ENCODE measurements at regions not wholly inside any gene's neighbourhood (a gene's known extent, or its start where the extent isn't known, plus 50 kb on each side); places are given as distances from the start of the nearest gene placed in this dataset.
"Not testable (repeated sequence)": the region's sequence is repeated elsewhere in the genome, so short reads cannot be mapped to it uniquely, and the experiment has no call there.

DNA sequence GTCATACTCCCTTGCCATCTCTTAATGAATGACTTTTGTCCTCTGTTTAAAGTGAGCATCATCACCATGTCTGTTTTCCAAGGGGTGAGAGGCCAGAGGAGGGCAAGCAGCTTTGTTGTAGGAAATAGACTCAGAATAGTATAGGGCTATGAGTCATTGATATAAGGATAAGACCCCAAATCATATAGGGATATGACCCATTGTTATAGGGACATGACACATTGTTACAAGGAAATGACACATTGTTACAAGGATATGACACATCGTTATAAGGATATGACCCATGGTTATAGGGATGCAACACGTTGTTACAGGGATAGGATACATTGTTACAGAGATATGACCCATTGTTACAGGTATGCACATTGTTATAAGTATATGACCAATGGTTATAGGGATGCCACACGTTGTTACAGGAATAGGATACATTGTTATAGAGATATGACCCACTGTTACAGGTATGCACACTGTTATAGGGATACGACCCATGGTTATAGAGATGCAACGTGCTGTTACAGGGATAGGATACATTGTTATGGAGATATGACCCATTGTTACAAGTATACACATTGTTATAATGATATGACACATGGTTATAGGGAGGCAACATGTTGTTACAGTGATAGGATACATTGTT, 311.1 kb upstream of the ADARB2 start:
- H3K36me3 Mint-ChIP-seq (ENCODE audit: low read depth): no peaks in the 10 kb centered on the region

DNA sequence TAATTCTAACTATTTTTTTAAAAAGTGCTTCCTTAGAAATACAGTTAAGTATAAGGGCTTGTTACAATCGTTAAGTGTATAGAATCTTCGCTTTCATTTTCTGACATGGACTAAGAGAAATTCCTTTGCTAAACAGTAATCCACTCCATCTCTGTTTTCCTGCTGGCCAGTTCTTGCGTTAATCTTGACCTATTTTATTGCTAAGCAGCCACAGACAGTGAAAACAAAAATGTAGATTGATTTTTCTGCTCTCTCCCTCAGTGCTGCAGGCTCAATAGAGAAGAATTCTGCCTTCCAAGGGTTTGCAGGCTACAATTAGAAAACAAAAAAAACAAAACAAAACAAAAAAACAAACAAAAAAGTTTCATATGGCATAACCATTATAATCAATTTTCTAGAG, 310.4 kb upstream of the ADARB2 start:
- ATAC-seq (no peak), DNase-seq (no peak)
- H3K36me3 Mint-ChIP-seq (ENCODE audit: low read depth): no peaks in the 10 kb centered on the region
- H3K4me3 Mint-ChIP-seq: no peak overlapping the region
- no peaks in the 10 kb centered on the region for H3K4me1 Mint-ChIP-seq
- H3K27me3 Mint-ChIP-seq: no peaks in the 10 kb centered on the region
- CTCF ChIA-PET: no interaction called here
- POLR2A ChIA-PET: no interaction called here
- intact Hi-C loops (cut with DNase I, micrococcal nuclease): no loop called here
- H3K27ac Mint-ChIP-seq: no peak overlapping the region
- peaks cover 11% of the 10 kb centered on the region for H3K9me3 Mint-ChIP-seq (ENCODE audit: low read depth)

More for the DNA sequence above, 311.1 kb upstream of the ADARB2 start:
- ATAC-seq (peak; percentile 72), DNase-seq (no peak)
- CTCF ChIA-PET: no interaction called here
- H3K9me3 Mint-ChIP-seq (ENCODE audit: low read depth): peaks cover 11% of the 10 kb centered on the region
- POLR2A ChIA-PET: no interaction called here
- intact Hi-C loops (cut with DNase I, micrococcal nuclease): no loop called here
- H3K4me1 Mint-ChIP-seq: no peaks in the 10 kb centered on the region
- no peak overlapping the region for H3K4me3 Mint-ChIP-seq
- H3K27me3 Mint-ChIP-seq: peaks cover 3% of the 10 kb centered on the region
- H3K27ac Mint-ChIP-seq: no peak overlapping the region

DNA sequence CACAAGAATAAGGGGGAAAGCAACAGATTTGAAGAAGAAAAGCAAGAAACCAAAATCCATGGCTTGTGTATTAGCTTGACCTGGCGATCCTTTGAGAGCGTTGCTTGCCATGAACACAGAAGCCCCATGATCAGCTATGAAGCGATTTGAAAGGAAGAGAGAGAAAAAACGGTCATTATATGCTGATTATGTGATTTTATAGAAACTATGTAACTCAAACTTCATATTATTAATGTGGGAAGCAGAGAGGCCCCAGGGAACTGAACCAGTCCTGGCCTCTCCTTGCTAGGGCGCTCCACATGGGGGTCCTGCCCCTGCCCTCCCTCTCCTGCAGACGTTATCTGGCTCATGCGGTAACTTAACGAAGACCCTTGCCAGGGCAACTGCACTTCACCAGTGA, 306.1 kb upstream of the ADARB2 start:
- ATAC-seq (no peak), DNase-seq (no peak)
- Mint-ChIP-seq H3K27me3 (no peaks in the 10 kb centered on the region), H3K36me3 (ENCODE audit: low read depth) (no peaks in the 10 kb centered on the region), H3K27ac (no peak overlapping the region), H3K4me3 (no peak overlapping the region), H3K9me3 (ENCODE audit: low read depth) (peaks cover 3% of the 10 kb centered on the region), H3K4me1 (no peaks in the 10 kb centered on the region)
- CTCF ChIA-PET: no interaction called here
- intact Hi-C loops (cut with DNase I, micrococcal nuclease): no loop called here
- POLR2A ChIA-PET: no interaction called here

DNA sequence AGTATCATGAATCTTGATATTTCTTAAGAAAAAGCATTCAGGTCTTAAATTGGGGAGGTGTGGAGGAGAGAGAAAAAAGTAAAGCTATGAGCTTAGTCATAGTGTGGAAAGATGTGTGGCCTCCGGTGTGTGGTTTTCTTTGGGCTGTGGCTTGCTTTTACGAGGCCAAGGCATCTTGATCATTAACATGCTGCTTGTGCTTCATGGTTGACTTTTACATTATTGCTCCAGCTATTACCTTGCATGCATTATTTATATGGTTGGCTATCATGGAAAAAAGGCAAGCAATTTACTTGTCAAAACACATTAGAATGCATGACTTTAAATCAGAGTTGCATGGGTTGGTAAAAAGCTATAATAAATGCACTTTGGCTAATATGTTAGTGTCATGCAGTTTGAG, 300.7 kb upstream of the ADARB2 start:
- Mint-ChIP-seq H3K27ac (no peak overlapping the region), H3K27me3 (no peaks in the 10 kb centered on the region), H3K36me3 (ENCODE audit: low read depth) (no peaks in the 10 kb centered on the region), H3K4me3 (no peak overlapping the region), H3K9me3 (ENCODE audit: low read depth) (peaks cover 7% of the 10 kb centered on the region), H3K4me1 (no peaks in the 10 kb centered on the region)
- intact Hi-C loops (cut with DNase I, micrococcal nuclease): no loop called here
- ATAC-seq (no peak), DNase-seq (peak; percentile 19)
- POLR2A ChIA-PET: no interaction called here
- CTCF ChIA-PET: no interaction called here

DNA sequence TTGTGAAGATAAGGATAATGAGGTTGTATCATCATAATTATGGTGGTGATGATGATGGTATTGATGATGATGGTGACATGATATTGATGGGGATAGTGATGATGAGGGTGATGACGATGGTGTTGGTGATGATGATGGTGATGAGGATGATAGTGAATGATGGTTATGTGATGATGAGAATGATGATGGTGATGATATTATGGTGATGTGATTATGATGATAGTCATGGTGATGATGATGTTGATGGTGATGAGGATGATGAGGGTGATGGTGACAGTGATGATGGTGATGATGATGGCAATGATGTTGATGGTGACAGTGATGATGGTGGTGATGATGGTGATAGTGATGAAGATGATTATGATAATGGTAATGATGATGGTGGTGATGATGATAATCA, 299.9 kb upstream of the ADARB2 start:
- DNase-seq (no peak), ATAC-seq (no peak)
- POLR2A ChIA-PET: no interaction called here
- H3K4me1 Mint-ChIP-seq: no peaks in the 10 kb centered on the region
- intact Hi-C loops (cut with DNase I, micrococcal nuclease): no loop called here
- no peaks in the 10 kb centered on the region for H3K27me3 Mint-ChIP-seq
- no peak overlapping the region for H3K4me3 Mint-ChIP-seq
- peaks cover 9% of the 10 kb centered on the region for H3K9me3 Mint-ChIP-seq (ENCODE audit: low read depth)
- H3K36me3 Mint-ChIP-seq (ENCODE audit: low read depth): no peaks in the 10 kb centered on the region
- CTCF ChIA-PET: no interaction called here
- H3K27ac Mint-ChIP-seq: no peak overlapping the region

DNA sequence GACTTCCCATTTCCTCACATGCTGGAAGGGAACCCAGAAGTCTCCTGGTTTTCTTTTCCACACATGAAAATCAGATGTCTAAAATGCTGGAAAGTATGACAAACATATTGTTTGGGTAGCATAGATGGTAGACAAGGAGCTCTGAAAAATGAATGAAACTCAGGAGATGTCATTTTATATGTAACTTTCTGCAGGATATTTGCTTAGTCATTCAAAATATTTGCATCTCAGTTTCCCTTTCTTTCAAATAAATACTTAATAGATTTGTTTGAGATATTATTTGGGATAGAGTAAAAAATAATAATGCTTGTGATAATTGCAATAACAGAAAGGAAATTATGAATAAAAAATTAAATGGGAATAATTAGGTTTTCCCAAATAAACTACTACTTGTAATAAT, 298.9 kb upstream of the ADARB2 start:
- Mint-ChIP-seq H3K36me3 (ENCODE audit: low read depth) (no peaks in the 10 kb centered on the region), H3K27ac (no peak overlapping the region), H3K4me3 (no peak overlapping the region), H3K27me3 (no peaks in the 10 kb centered on the region), H3K9me3 (ENCODE audit: low read depth) (peaks cover 10% of the 10 kb centered on the region), H3K4me1 (no peaks in the 10 kb centered on the region)
- intact Hi-C loops (cut with DNase I, micrococcal nuclease): no loop called here
- DNase-seq: no peak
- ChIA-PET POLR2A (no interaction called here), CTCF (no interaction called here)
- no peak for ATAC-seq

DNA sequence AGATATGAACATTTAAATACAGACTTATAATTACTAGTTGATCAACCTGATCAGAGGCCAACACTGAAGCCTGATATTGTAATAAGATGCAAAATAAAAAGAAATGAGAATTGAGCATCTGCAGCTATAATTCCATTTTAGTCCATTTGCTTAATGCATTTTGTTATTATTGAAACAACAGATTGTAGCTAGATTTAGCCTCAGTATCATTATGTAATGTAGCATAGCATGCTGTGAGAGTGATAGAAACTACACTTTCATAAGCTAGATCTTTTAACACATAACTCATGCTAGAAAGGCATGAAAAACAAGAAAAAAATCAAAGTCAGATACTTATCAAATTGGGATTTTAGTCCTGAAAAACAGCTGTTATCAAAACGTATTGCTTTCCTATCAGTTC, 292.7 kb upstream of the ADARB2 start:
- no peak for ATAC-seq
- CTCF ChIA-PET: interaction anchor here (0.8 kb wide), 1 partner anchor 70 kb away, joined by 4 read pairs; no protein-coding TSS in a partner anchor
- H3K27ac Mint-ChIP-seq: no peak overlapping the region
- H3K9me3 Mint-ChIP-seq (ENCODE audit: low read depth): peaks cover 4% of the 10 kb centered on the region
- no peaks in the 10 kb centered on the region for H3K4me1 Mint-ChIP-seq
- POLR2A ChIA-PET: no interaction called here
- intact Hi-C loops (cut with DNase I, micrococcal nuclease): no loop called here
- no peaks in the 10 kb centered on the region for H3K36me3 Mint-ChIP-seq (ENCODE audit: low read depth)
- no peaks in the 10 kb centered on the region for H3K27me3 Mint-ChIP-seq
- no peak for DNase-seq
- H3K4me3 Mint-ChIP-seq: no peak overlapping the region

DNA sequence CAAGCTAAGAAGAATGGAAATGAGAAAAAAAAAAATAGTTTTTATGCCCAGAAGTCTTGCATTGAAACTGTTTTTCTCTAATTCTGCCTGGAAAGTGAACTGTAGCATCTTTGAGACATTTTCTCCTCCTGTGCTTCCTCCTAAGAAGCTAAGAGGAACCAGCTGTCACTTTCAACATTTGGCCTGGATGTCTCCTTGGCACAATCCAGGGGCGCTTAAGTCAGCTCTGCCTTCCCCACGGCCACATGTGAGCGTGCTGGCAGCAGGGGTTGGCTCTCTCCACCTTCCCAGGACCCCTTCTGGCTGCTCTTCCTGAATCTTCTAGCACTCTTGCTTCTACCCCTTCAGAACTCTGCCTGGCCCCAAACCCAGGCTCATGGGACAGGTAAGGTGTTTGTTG, 289.6 kb upstream of the ADARB2 start:
- POLR2A ChIA-PET: no interaction called here
- no peak overlapping the region for H3K4me3 Mint-ChIP-seq
- CTCF ChIA-PET: no interaction called here

DNA sequence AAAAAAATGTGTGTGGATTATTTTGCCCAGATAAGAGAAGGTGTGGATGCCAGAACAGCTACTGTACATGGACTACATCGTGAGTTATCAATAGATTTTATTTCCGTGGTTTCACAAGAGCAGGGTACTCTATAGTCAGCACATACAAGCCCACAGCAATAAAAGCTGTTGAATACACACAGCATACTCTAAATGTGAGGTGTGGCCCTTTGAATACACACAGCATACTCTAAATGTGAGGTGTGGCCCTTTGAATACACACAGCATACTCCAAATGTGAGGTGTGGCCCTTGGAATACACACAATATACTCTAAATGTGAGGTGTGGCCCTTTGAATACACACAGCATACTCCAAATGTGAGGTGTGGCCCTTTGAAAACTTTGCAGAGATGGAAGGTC, 287.4 kb upstream of the ADARB2 start:
- DNase-seq; intact Hi-C loops (cut with DNase I, micrococcal nuclease); ATAC-seq; H3K4me1 Mint-ChIP-seq; H3K27ac Mint-ChIP-seq; CTCF ChIA-PET; H3K9me3 Mint-ChIP-seq (ENCODE audit: low read depth); H3K36me3 Mint-ChIP-seq (ENCODE audit: low read depth); H3K27me3 Mint-ChIP-seq; H3K4me3 Mint-ChIP-seq; POLR2A ChIA-PET: not testable (repeated sequence)

More for the DNA sequence above, 289.6 kb upstream of the ADARB2 start:
- DNase-seq (no peak), ATAC-seq (no peak)
- Mint-ChIP-seq H3K27ac (no peak overlapping the region), H3K27me3 (no peaks in the 10 kb centered on the region), H3K36me3 (ENCODE audit: low read depth) (no peaks in the 10 kb centered on the region), H3K9me3 (ENCODE audit: low read depth) (no peaks in the 10 kb centered on the region), H3K4me1 (no peaks in the 10 kb centered on the region)
- intact Hi-C loops (cut with DNase I, micrococcal nuclease): no loop called here

DNA sequence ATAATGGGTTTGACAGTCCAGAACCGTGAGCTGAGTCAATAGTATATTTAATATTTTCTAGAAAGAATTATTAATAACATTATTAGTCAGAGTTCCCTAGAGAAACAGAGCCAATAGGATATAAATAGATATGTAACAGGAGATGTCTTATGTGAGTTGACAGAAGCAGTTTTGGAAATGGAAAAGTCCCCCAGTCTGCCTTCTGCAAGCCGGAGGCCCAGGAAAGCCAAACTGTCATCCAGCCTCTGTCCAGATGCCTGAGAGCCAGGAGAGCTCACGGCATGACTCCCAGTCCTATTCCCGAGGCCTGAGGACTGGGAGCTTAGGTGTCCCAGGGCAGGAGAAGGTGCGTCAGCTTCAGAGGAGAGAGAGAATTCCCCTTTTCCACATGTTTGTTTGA, 286.4 kb upstream of the ADARB2 start:
- Mint-ChIP-seq H3K36me3 (ENCODE audit: low read depth) (no peaks in the 10 kb centered on the region), H3K9me3 (ENCODE audit: low read depth) (no peaks in the 10 kb centered on the region), H3K4me3 (no peak overlapping the region), H3K27me3 (no peaks in the 10 kb centered on the region), H3K4me1 (no peaks in the 10 kb centered on the region), H3K27ac (no peak overlapping the region)
- CTCF ChIA-PET: no interaction called here
- intact Hi-C loops (cut with DNase I, micrococcal nuclease): no loop called here
- POLR2A ChIA-PET: no interaction called here
- DNase-seq (no peak), ATAC-seq (no peak)

DNA sequence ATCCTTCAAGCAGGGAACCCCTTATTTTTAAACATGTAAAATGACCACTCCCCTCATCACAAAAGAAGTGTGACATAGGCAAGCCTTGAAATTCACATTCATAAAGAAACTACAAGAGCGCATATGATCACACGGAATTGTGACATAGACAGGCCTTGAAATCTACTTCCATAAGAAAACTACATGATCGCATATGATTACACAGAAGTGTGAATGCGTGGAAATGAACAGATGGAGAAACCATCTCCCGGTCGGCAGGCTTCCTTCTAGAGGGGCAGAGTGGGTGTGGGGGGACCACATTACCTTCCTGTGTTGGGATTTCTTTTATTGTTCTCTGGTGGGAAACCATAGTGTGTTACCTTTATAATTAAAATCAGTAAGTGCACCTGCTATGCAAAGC, 285.1 kb upstream of the ADARB2 start:
- ATAC-seq (no peak), DNase-seq (no peak)
- Mint-ChIP-seq H3K27ac (no peak overlapping the region), H3K4me1 (no peaks in the 10 kb centered on the region), H3K9me3 (ENCODE audit: low read depth) (no peaks in the 10 kb centered on the region), H3K27me3 (no peaks in the 10 kb centered on the region), H3K4me3 (no peak overlapping the region), H3K36me3 (ENCODE audit: low read depth) (no peaks in the 10 kb centered on the region)
- ChIA-PET CTCF (no interaction called here), POLR2A (no interaction called here)
- intact Hi-C loops (cut with DNase I, micrococcal nuclease): no loop called here

DNA sequence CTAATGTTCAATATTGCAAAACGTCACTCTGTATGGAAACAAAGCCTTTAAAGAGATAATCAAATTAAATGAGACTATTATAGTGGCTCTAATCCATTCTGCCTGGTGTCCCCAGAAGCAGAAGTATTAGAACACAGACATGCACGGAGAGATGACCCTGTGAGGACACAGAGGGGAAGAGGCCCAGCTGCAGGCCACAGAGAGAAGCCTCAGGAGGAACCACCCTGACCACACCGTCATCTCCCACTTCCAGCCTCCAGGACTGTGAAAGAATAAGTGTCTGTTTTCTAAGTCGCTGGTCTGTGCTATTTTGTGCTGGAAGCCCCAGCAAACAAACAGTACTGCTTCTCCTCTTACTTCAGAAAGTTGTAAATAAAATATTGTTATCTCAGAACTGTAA, 283.5 kb upstream of the ADARB2 start:
- CTCF ChIA-PET: interaction anchor here (0.7 kb wide), 1 partner anchor 243 kb away, joined by 3 read pairs; no protein-coding TSS in a partner anchor
- H3K27me3 Mint-ChIP-seq: no peaks in the 10 kb centered on the region
- H3K9me3 Mint-ChIP-seq (ENCODE audit: low read depth): no peaks in the 10 kb centered on the region
- POLR2A ChIA-PET: no interaction called here
- DNase-seq (no peak), ATAC-seq (no peak)
- H3K4me1 Mint-ChIP-seq: no peaks in the 10 kb centered on the region
- intact Hi-C loops (cut with DNase I, micrococcal nuclease): no loop called here
- no peak overlapping the region for H3K27ac Mint-ChIP-seq
- no peaks in the 10 kb centered on the region for H3K36me3 Mint-ChIP-seq (ENCODE audit: low read depth)
- H3K4me3 Mint-ChIP-seq: no peak overlapping the region

DNA sequence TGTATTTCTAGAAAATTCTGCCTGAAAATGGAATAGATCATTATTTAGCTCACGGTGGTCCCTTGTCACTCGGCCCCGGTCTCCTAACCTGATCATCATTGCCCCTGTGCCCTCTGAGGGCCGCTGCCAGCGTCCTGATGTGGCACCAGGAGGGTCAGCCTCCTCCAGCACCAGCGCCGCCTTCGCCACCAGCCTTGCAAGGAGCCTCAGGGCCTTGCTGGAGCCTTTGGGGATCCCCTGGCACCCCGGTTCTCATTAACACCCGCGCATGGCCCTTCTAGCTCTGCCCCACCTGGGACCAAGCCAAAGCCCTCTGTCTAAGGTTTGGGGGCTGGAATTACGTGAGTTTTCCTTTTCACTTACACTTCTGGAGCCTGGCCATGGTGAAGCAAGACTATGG, 282.5 kb upstream of the ADARB2 start:
- no peaks in the 10 kb centered on the region for H3K9me3 Mint-ChIP-seq (ENCODE audit: low read depth)
- ATAC-seq (no peak), DNase-seq (no peak)
- H3K4me3 Mint-ChIP-seq: no peak overlapping the region
- H3K4me1 Mint-ChIP-seq: no peaks in the 10 kb centered on the region
- intact Hi-C loops (cut with DNase I, micrococcal nuclease): no loop called here
- no peaks in the 10 kb centered on the region for H3K36me3 Mint-ChIP-seq (ENCODE audit: low read depth)
- POLR2A ChIA-PET: no interaction called here
- CTCF ChIA-PET: no interaction called here
- no peak overlapping the region for H3K27ac Mint-ChIP-seq
- no peaks in the 10 kb centered on the region for H3K27me3 Mint-ChIP-seq
